Activated CD4-positive, alpha-beta T cell treated with anti-CD3 and anti-CD28 coated beads, Interleukin-2, amount 10 ng/mL, durations not matched to agents 24 days and 14 days (primary cell): ENCODE measurements at regions not wholly inside any gene's neighbourhood (a gene's known extent, or its start where the extent isn't known, plus 50 kb on each side); places are given as distances from the start of the nearest gene placed in this dataset.
"Not testable (repeated sequence)": the region's sequence is repeated elsewhere in the genome, so short reads cannot be mapped to it uniquely, and the experiment has no call there.

Experiments
- DNase-seq: peaks from one replicate; pipeline ENCODE4 v3.0.0; 2022
- H3K27ac Mint-ChIP-seq: one replicate; pipeline ENCODE4 v1.8.0; 2022; ENCODE audit warnings: mild to moderate bottlenecking, mixed read lengths
- H3K27me3 Mint-ChIP-seq: one replicate; pipeline ENCODE4 v1.8.0; 2022; ENCODE audit warnings: mixed read lengths
- H3K36me3 Mint-ChIP-seq: one replicate; pipeline ENCODE4 v1.8.0; 2022; ENCODE audit warnings: low read depth, mild to moderate bottlenecking, mixed read lengths
- H3K4me1 Mint-ChIP-seq: one replicate; pipeline ENCODE4 v1.8.0; 2021; ENCODE audit warnings: mixed read lengths
- H3K4me3 Mint-ChIP-seq: one replicate; pipeline ENCODE4 v1.8.0; 2022; ENCODE audit warnings: mild to moderate bottlenecking, moderate library complexity, mixed read lengths
- H3K9me3 Mint-ChIP-seq: one replicate; pipeline ENCODE4 v1.8.0; 2021; ENCODE audit warnings: mixed read lengths
- intact Hi-C: fragments of 100-400 bp; cut with micrococcal nuclease; formaldehyde crosslinking; loops from one replicate; pipeline ENCODE4 v1.15.1; 2023

DNA sequence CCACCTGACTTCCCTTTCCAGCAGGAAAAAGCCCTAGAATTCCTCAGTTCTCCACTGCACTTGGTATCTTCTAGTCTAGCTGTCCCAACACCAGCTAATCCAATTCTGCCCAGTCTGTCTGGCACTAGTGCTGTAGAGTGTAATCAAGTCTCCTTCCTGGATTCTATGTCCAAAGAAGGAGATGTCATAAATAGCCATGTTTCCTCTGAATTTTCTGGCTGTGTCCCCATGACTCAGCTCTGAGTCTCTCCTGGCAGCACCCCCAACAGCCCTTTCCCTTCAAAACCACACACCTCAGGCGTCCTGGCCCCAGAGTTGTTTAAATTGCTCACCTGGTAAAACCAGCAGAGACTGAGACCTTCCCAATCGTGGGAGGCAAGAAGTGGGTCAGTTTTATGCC is 197.2 kb downstream of the GRXCR1 start:
- Mint-ChIP-seq H3K27ac (no peak overlapping the region), H3K36me3 (no peaks in the 10 kb centered on the region), H3K27me3 (no peaks in the 10 kb centered on the region), H3K4me1 (no peaks in the 10 kb centered on the region), H3K9me3 (no peaks in the 10 kb centered on the region), H3K4me3 (no peak overlapping the region)
- intact Hi-C loops = no loop called here
- DNase-seq = no peak

- H3K27me3 Mint-ChIP-seq = no peaks in the 10 kb centered on the region
- DNase-seq = no peak
- no peaks in the 10 kb centered on the region for H3K9me3 Mint-ChIP-seq
- no peaks in the 10 kb centered on the region for H3K4me1 Mint-ChIP-seq
- no peak overlapping the region for H3K27ac Mint-ChIP-seq
- H3K4me3 Mint-ChIP-seq = no peak overlapping the region
- intact Hi-C loops = no loop called here
- H3K36me3 Mint-ChIP-seq = no peaks in the 10 kb centered on the region
Observed at GRCh38 chr4:43103048-43103447, 210.5 kb downstream of the GRXCR1 start.

GRCh38 chr4:43112139-43112538 is 219.6 kb downstream of the GRXCR1 start:
- no peaks in the 10 kb centered on the region for H3K27me3 Mint-ChIP-seq
- no peak for DNase-seq
- intact Hi-C loops = no loop called here
- H3K36me3 Mint-ChIP-seq = no peaks in the 10 kb centered on the region
- no peak overlapping the region for H3K27ac Mint-ChIP-seq
- no peak overlapping the region for H3K4me3 Mint-ChIP-seq
- H3K4me1 Mint-ChIP-seq = no peaks in the 10 kb centered on the region
- no peaks in the 10 kb centered on the region for H3K9me3 Mint-ChIP-seq

GRCh38 chr4:43113196-43113595 is 220.7 kb downstream of the GRXCR1 start:
- Mint-ChIP-seq H3K9me3 (no peaks in the 10 kb centered on the region), H3K4me3 (no peak overlapping the region), H3K27me3 (no peaks in the 10 kb centered on the region), H3K4me1 (no peaks in the 10 kb centered on the region), H3K36me3 (no peaks in the 10 kb centered on the region), H3K27ac (no peak overlapping the region)
- intact Hi-C loops = no loop called here
- DNase-seq = no peak

DNA sequence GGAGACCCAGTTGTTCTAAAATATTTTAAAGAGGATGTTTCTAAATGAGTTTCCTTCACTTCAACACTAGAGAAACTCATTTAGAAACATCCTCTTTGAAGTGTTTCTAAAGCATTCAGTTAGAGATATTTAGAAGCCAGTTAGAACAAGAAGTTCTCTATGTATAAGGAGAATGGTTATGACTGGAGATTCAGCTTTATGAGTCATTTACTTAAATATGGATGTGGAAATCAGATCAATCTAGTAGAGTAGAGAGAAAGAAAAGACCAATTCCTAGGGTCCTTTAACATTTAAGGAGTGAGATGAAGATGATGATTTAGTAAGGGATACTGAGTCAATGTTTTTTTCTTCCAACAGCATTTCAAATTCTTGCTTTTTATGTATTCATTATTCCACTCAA is 234.1 kb downstream of the GRXCR1 start:
- no peak for DNase-seq
- Mint-ChIP-seq H3K27ac (no peak overlapping the region), H3K4me3 (no peak overlapping the region), H3K27me3 (no peaks in the 10 kb centered on the region), H3K36me3 (no peaks in the 10 kb centered on the region), H3K9me3 (no peaks in the 10 kb centered on the region), H3K4me1 (no peaks in the 10 kb centered on the region)
- intact Hi-C loops = no loop called here

DNA sequence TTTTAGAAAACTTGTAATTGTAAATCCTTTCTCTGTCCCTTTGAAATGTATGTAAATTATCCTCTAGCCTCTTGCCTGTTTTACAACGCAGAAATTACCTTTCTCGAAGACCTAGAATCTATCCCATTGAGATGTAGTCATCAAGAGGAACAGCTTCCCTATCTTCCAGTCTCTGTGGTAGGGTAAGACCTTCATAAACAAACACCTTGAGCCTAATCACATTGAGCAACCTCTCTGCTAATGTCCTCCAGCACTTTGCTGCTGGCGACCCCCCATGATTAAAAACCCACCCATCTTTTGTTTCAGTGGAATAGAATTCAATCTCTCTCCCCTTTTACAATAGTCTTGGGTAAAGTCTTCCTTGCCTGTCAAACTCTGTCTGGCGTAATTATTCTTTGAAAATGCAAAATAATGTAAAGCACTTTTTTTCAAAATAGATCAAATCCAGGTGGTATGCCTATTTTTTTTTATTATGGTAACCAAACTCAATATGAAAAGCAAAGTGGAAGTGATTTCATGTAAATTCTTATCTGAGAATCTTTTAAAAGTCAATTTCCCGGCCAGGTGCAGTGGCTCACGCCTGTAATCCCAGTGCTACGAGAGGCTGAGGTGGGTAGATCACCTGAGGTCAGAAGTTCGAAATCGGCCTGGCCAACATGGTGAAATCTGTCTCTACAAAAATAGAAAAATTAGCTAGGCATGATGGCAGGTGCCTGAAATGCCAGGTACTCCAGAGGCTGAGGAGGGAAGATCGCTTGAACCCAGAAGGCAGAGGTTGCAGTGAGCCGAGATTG is 237.9 kb downstream of the GRXCR1 start:
- DNase-seq = no peak
- no peaks in the 10 kb centered on the region for H3K36me3 Mint-ChIP-seq
- no peak overlapping the region for H3K27ac Mint-ChIP-seq
- H3K27me3 Mint-ChIP-seq = no peaks in the 10 kb centered on the region
- intact Hi-C loops = loop anchor here (10.0 kb wide), 1 partner anchor 136 kb away; no protein-coding TSS in a partner anchor
- no peaks in the 10 kb centered on the region for H3K9me3 Mint-ChIP-seq
- H3K4me3 Mint-ChIP-seq = no peak overlapping the region
- no peaks in the 10 kb centered on the region for H3K4me1 Mint-ChIP-seq

GRCh38 chr4:43132010-43132582 is 239.6 kb downstream of the GRXCR1 start:
- intact Hi-C loops = loop anchor here (10.0 kb wide), 1 partner anchor 137 kb away; no protein-coding TSS in a partner anchor

DNA sequence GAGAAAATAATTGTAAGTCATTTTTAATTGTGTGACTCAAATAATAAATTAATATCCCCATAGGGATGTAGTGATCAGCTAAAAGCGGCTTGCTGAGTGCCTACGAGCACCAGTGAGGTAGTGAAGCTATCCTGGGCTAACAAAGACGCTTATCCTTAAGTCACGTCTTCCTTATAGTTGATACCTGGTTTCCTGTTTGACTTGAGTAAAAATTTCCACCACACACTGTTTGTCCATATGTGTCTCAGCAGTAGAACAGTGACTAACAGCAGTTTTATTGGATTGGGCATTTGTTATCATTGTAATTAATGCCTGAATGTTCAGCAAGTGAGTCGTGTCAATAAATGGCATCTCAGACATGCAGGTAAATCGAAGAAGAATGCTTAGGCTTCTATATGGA is 241.1 kb downstream of the GRXCR1 start:
- H3K27ac Mint-ChIP-seq = no peak overlapping the region
- no peaks in the 10 kb centered on the region for H3K27me3 Mint-ChIP-seq
- intact Hi-C loops = loop anchor here (10.0 kb wide), 1 partner anchor 139 kb away; no protein-coding TSS in a partner anchor

More at GRCh38 chr4:43132010-43132582, 239.6 kb downstream of the GRXCR1 start:
- no peaks in the 10 kb centered on the region for H3K36me3 Mint-ChIP-seq
- H3K27ac Mint-ChIP-seq = no peak overlapping the region
- H3K27me3 Mint-ChIP-seq = no peaks in the 10 kb centered on the region
- H3K4me1 Mint-ChIP-seq = no peaks in the 10 kb centered on the region
- peak; percentile 80 for DNase-seq
- no peak overlapping the region for H3K4me3 Mint-ChIP-seq
- no peaks in the 10 kb centered on the region for H3K9me3 Mint-ChIP-seq

GRCh38 chr4:43136752-43137151 is 244.2 kb downstream of the GRXCR1 start:
- H3K27me3 Mint-ChIP-seq = no peaks in the 10 kb centered on the region
- H3K27ac Mint-ChIP-seq = no peak overlapping the region

More for the DNA sequence above, 241.1 kb downstream of the GRXCR1 start:
- no peak overlapping the region for H3K4me3 Mint-ChIP-seq
- no peaks in the 10 kb centered on the region for H3K4me1 Mint-ChIP-seq
- no peaks in the 10 kb centered on the region for H3K36me3 Mint-ChIP-seq
- no peaks in the 10 kb centered on the region for H3K9me3 Mint-ChIP-seq
- no peak for DNase-seq

DNA sequence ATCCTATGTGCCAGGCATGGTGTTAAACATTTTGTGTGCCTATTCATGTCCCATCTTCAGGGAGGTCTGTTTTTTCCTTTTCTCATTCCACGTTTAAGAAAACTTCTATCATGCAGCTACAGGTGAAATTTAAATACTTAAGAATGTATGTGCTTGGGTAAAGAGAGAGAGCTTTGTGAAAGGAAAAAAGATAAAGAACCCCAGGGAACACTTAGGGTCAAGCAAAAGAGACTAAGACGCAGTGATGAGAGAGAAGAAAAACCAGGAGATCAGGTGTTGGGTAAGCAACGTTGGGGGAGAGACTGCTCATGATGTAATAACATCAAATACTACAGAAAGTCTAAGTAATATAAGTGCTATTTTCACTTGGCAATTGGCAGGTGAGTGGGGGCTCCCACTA is 253.7 kb downstream of the GRXCR1 start:
- DNase-seq = no peak
- Mint-ChIP-seq H3K27ac (no peak overlapping the region), H3K36me3 (no peaks in the 10 kb centered on the region), H3K4me3 (no peak overlapping the region), H3K27me3 (no peaks in the 10 kb centered on the region), H3K9me3 (no peaks in the 10 kb centered on the region), H3K4me1 (no peaks in the 10 kb centered on the region)
- intact Hi-C loops = no loop called here

More at GRCh38 chr4:43136752-43137151, 244.2 kb downstream of the GRXCR1 start:
- H3K36me3 Mint-ChIP-seq = no peaks in the 10 kb centered on the region
- no peaks in the 10 kb centered on the region for H3K4me1 Mint-ChIP-seq
- DNase-seq = no peak
- intact Hi-C loops = loop anchor here (10.0 kb wide), 1 partner anchor 142 kb away; no protein-coding TSS in a partner anchor
- H3K4me3 Mint-ChIP-seq = no peak overlapping the region
- no peaks in the 10 kb centered on the region for H3K9me3 Mint-ChIP-seq

DNA sequence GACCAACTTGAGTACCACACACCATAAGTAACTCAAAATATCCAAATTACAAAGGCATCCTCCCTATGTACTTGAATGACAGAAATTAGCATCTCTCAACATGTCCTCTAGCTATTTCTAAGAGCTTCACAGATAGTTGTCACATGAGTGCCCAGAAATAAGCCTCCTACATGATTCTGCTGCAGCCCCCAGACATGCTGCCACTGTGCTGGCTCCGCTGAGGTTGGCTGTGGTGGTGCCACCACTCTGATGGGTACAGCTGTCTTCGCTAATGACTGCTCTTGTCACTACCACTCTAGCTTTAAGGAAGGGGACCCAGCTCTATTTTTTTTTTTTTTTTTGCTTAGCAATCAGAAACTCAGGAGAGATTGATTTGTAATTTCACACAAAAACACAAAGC is 256.0 kb downstream of the GRXCR1 start:
- intact Hi-C loops = no loop called here
- peaks cover 4% of the 10 kb centered on the region for H3K9me3 Mint-ChIP-seq
- no peak overlapping the region for H3K4me3 Mint-ChIP-seq
- H3K36me3 Mint-ChIP-seq = no peaks in the 10 kb centered on the region
- no peak for DNase-seq
- H3K27ac Mint-ChIP-seq = no peak overlapping the region
- no peaks in the 10 kb centered on the region for H3K27me3 Mint-ChIP-seq
- no peaks in the 10 kb centered on the region for H3K4me1 Mint-ChIP-seq

DNA sequence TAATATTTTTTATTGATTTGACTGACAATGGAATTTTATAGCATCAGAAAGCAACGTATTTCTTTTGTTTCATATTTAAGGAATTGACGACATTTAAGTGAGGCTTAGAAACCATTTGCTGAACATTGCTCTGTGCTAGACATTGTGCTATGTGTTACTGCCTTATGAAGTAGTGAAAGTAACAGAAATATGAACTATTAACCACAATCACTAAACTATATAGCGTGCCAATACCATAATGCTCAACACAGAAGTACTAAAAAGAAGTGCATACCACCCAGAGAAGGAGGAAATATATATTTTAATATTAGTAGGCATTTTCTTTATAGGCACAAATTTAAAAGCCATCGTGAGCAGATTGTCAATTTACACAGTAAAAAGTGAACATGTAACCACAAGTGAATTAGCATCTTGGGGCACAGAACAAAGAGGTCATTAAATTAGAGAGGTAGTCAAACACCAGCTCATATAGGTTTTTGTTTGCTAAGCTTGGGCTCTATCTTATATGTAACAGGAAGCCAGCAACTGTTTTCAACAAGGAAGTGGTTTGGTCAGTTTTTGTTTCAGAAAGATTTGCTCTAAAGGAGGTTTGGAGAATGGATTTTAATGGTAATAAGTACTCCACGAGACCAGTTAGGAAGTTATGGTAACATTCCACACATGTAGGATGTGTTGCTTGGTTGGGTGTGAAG is 270.7 kb downstream of the GRXCR1 start:
- Mint-ChIP-seq H3K36me3 (no peaks in the 10 kb centered on the region), H3K4me3 (no peak overlapping the region), H3K9me3 (no peaks in the 10 kb centered on the region), H3K4me1 (no peaks in the 10 kb centered on the region), H3K27me3 (no peaks in the 10 kb centered on the region), H3K27ac (no peak overlapping the region)
- intact Hi-C loops = no loop called here
- no peak for DNase-seq

- no peaks in the 10 kb centered on the region for H3K36me3 Mint-ChIP-seq
- no peak for DNase-seq
- peaks cover 4% of the 10 kb centered on the region for H3K9me3 Mint-ChIP-seq
- H3K4me3 Mint-ChIP-seq = no peak overlapping the region
- intact Hi-C loops = no loop called here
- H3K4me1 Mint-ChIP-seq = no peaks in the 10 kb centered on the region
- no peak overlapping the region for H3K27ac Mint-ChIP-seq
- no peaks in the 10 kb centered on the region for H3K27me3 Mint-ChIP-seq
Observed at GRCh38 chr4:43189741-43190140, 297.2 kb downstream of the GRXCR1 start.

GRCh38 chr4:43212576-43212975 is 320.1 kb downstream of the GRXCR1 start:
- not testable (repeated sequence) for H3K4me3 Mint-ChIP-seq

More at GRCh38 chr4:43212576-43212975, 320.1 kb downstream of the GRXCR1 start:
- H3K36me3 Mint-ChIP-seq, H3K9me3 Mint-ChIP-seq, H3K4me1 Mint-ChIP-seq, DNase-seq, intact Hi-C loops, H3K27me3 Mint-ChIP-seq, H3K27ac Mint-ChIP-seq: not testable (repeated sequence)
